HG02852 (cell line): ENCODE measurements at regions not wholly inside any gene's neighbourhood (a gene's known extent, or its start where the extent isn't known, plus 50 kb on each side); places are given as distances from the start of the nearest gene placed in this dataset.

Experiments used
- ATAC-seq: cut with Tn5 transposase; IDR thresholded peaks from one replicate; pipeline ENCODE4 v1.9.1; 2021; ENCODE audit warnings: mild to moderate bottlenecking, moderate library complexity; ENCODE audit not compliant: unreplicated experiment

- no peak for ATAC-seq
These were observed 569.6 kb upstream of the CXADR start for GRCh38 chr21:16943231-16943630.

GRCh38 chr21:16945580-16945979 is 567.3 kb upstream of the CXADR start:
- ATAC-seq: no peak

- no peak for ATAC-seq
These were observed 556.0 kb upstream of the CXADR start for GRCh38 chr21:16956824-16957223.

- ATAC-seq: no peak
These were observed 547.4 kb upstream of the CXADR start for GRCh38 chr21:16965424-16965823.

GRCh38 chr21:16968436-16968835 is 544.4 kb upstream of the CXADR start:
- no peak for ATAC-seq

- no peak for ATAC-seq
These were observed 543.2 kb upstream of the CXADR start for GRCh38 chr21:16969636-16970035.

GRCh38 chr21:16974060-16974459 is 538.8 kb upstream of the CXADR start:
- no peak for ATAC-seq

- no peak for ATAC-seq
These were observed 536.6 kb upstream of the CXADR start for GRCh38 chr21:16976193-16976592.

GRCh38 chr21:16978309-16978895 is 534.4 kb upstream of the CXADR start:
- ATAC-seq: no peak

- no peak for ATAC-seq
These were observed 533.3 kb upstream of the CXADR start for GRCh38 chr21:16979574-16979973.

GRCh38 chr21:16983420-16983819 is 529.4 kb upstream of the CXADR start:
- no peak for ATAC-seq

GRCh38 chr21:16992448-16992847 is 520.4 kb upstream of the CXADR start:
- no peak for ATAC-seq

GRCh38 chr21:16993416-16994038 is 519.3 kb upstream of the CXADR start:
- ATAC-seq: no peak

GRCh38 chr21:17002594-17003257 is 510.1 kb upstream of the CXADR start:
- no peak for ATAC-seq

- no peak for ATAC-seq
These were observed 509.6 kb upstream of the CXADR start for GRCh38 chr21:17003258-17003615.

- ATAC-seq: no peak
These were observed 509.0 kb upstream of the CXADR start for GRCh38 chr21:17003763-17004373.

GRCh38 chr21:17032141-17032655 is 480.6 kb upstream of the CXADR start:
- ATAC-seq: no peak

GRCh38 chr21:17044696-17045095 is 468.1 kb upstream of the CXADR start:
- ATAC-seq: no peak

GRCh38 chr21:17045214-17045853 is 467.5 kb upstream of the CXADR start:
- ATAC-seq: no peak

- ATAC-seq: no peak
These were observed 463.9 kb upstream of the CXADR start for GRCh38 chr21:17048974-17049373.

GRCh38 chr21:17050156-17050555 is 462.7 kb upstream of the CXADR start:
- no peak for ATAC-seq
